ENCODE measurements at regions not wholly inside any gene's neighbourhood (a gene's known extent, or its start where the extent isn't known, plus 50 kb on each side); places are given as distances from the start of the nearest gene placed in this dataset.

DNA sequence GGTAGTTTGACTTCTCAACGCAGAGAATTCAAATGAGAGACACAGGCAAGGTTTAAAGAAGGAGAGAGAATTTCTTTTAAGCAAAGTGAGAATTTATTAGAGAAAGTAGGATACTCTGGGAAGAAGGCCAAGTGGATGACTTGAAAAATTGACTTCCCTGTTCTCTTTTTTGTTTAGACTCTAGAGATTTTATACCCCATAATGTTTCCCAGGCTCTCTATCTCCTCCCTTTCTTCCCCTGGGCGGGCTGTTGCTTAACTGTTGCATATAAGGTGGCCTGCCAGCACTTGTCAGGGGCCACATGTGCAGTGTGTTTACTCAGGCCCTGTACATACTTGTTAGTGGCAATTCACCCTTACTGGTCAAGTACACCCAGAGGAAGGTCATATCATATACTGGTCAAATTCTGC is 403.7 kb downstream of the SLC6A15 start:
- no peak for TF ChIP-seq POLR2AphosphoS5 (IDR thresholded peaks at IDR 0.05; ENCODE audit: borderline replicate concordance, low read depth, low read length)
- TF ChIP-seq EZH2 (IDR thresholded peaks at IDR 0.05), result no peak
